HG02610 (cell line): ENCODE measurements at regions not wholly inside any gene's neighbourhood (a gene's known extent, or its start where the extent isn't known, plus 50 kb on each side); places are given as distances from the start of the nearest gene placed in this dataset.

Experiments
- ATAC-seq: cut with Tn5 transposase; IDR thresholded peaks from one replicate; pipeline ENCODE4 v1.9.1; 2021; ENCODE audit warnings: mild to moderate bottlenecking, moderate library complexity; ENCODE audit not compliant: unreplicated experiment

GRCh38 chr16:86104537-86105048, 205.6 kb downstream of the IRF8 start:
- ATAC-seq: no peak

- no peak for ATAC-seq
These were observed 208.4 kb downstream of the IRF8 start for GRCh38 chr16:86107215-86107825.

DNA sequence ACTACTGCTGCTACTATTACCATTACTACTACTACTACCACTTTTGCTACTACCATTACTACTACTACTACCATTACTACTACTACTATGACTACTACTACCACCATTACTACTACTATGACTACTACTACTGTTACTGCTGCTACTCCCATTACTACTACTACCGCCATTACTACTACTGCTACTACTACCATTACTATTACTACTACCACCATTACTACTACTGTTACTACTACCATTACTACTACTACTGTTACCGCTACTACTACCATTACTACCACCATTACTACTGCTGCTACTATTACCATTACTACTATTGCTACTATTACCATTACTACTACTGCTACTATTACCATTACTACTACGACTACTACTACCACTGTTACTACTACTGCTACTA, 209.1 kb downstream of the IRF8 start:
- no peak for ATAC-seq

DNA sequence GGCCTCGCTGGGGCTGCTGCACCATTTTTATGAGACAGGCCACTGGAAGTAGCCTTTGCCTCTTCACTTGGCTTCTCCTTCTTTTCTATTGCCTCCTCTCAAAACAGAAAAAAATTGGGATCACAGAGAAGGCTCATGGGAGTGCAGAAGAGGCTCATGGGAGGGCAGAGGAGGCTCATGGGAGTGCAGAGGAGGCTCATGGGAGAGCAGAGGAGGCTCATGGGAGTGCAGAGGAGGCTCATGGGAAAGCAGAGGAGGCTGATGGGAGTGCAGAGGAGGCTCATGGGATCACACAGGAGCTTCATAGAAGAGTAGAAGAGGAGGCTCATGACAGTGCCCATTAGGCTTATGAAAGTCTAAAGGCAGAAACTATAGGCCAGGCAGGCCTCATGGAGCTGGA, 211.2 kb downstream of the IRF8 start:
- ATAC-seq: no peak

GRCh38 chr16:86110726-86111125, 211.8 kb downstream of the IRF8 start:
- ATAC-seq: no peak

- ATAC-seq: no peak
These were observed 213.2 kb downstream of the IRF8 start for GRCh38 chr16:86112178-86112577.

- ATAC-seq: no peak
These were observed 218.3 kb downstream of the IRF8 start for GRCh38 chr16:86117235-86117634.

DNA sequence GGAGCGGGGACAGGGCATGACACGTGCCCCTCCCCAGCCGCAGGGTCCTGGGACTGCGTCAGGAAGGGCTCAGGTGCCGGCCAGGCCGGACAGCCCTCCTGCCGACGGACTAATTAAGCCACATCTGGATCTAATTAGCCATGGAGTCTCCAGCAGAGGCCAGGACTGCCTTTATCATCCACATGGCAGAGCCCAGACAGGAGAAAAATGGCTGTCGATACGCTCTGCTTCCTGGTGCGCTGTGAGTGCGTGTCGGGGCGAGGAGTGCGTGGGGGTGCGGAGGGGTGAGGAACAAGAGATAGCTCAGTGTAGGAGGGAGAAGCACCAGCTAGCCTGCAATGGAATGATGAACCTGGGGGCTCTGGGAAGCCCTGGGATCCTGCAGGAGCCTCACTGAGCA, 218.8 kb downstream of the IRF8 start:
- ATAC-seq: no peak

DNA sequence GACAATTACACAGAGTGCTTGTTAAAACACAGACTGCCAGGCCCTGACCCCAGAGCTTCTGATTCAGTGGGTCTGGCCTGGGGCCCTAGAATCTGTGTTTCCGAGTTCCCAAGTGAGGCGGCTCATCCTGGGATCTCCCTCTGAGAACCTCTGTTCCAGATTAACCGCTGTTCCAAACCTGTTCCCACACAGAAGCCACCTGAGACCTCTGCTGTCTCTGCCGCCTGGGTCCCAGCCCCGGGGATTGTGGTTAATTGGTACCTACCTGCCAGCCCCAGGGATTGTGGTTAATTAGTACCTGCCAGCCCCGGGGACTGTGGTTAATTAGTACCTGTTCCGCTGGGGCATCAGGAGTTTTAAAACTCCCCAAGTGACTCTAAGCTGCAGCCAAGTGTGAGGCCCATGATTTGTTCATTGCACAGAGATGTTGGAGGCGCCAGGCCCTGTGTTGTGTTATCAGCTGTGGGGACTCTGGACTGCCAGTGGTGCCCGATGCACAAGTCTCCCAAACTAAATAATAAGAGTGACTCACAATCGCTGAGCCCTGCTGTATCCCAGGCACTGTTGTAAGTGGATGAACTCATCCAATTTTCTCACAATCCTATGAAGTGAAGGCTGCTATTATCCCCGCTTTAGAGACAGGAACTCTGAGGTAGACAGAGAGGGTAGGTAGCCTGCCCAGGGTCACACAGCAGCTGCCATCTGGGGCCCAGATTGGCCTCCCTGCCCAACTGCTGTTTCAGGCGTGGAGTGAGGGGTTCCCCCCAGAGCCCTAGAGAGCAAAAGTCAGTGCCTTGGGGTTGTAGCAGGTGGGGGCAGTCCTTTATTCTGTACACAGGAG, 219.7 kb downstream of the IRF8 start:
- ATAC-seq: no peak

DNA sequence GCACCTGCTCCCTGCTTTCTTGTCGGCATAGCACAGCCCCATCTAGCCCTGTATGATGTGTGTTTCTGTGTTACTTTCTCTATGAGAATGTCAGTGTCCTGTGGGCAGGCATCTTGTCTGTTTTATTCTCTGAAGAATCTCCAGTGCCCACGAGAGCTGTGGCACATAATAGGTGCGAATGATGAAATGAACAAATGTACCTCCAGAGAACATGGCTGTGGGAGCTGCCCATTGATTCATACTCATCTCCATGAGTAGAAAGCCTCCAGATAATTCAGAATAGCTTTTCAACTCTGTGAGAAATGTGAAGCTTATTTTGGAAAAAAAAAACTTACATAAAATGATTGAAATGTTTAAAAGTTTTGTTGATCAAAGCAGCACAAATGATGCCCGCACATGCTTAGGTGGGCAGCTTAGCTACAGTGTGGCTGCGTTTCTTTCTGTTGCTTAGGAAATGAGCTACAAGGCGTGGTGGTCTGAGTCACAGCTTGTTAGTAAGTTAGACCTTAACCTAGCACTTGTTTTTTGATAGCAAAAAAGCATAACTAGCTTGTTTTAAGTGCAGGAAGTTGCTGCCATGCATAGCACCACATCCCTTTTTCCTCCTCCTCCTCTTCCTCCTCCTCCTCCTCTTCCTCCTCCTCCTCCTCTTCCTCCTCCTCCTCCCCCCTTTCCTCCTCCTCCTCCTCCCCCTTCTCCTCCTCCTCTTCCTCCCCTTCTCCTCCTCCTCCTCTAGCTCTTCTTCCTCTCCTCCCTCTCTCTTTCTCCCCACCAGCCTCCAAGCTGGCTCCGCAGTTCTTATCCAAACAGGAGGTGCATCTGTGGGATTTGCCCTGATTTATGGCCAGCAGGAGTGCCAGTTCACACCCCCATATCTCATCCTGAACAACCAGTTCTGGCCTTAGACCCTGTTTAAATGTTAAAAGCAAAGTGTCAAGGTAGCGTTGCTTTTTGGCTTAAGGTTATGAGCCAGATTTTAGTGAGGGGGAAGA, 221.5 kb downstream of the IRF8 start:
- no peak for ATAC-seq

- ATAC-seq: no peak
These were observed 222.5 kb downstream of the IRF8 start for GRCh38 chr16:86121374-86122010.

DNA sequence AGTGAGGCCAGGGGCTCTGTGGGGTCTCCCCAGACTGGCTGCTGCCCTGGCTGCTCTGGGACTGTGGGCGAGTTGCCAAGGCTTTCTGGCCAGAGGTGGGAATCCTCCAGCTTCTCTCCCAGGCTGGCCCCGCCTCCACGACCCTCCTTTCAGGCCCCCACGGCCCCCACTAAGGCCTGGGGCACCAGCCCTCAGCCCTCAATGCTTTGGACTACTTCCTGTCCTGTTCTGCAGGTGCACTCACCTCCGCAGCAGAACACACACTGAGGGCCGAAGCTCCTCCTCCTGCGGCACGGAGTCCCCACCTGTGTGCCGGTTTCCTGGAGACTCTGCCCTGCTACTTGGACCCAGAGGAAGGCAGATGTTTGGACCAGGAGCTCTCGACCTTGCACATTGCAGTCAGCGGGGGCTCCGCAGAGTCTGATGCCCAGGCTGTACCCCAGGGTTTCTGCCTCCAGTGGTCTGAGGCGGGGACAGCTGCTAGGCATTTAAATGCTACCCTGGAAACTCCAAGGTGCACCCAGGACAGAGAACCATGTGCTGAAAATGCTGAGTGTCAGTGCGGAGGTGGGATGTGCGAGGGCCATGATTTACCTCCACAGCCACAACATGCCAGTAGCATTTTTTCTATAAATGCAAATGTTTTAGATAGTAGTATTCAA, 223.8 kb downstream of the IRF8 start:
- no peak for ATAC-seq

- no peak for ATAC-seq
These were observed 225.4 kb downstream of the IRF8 start for GRCh38 chr16:86124321-86124720.

DNA sequence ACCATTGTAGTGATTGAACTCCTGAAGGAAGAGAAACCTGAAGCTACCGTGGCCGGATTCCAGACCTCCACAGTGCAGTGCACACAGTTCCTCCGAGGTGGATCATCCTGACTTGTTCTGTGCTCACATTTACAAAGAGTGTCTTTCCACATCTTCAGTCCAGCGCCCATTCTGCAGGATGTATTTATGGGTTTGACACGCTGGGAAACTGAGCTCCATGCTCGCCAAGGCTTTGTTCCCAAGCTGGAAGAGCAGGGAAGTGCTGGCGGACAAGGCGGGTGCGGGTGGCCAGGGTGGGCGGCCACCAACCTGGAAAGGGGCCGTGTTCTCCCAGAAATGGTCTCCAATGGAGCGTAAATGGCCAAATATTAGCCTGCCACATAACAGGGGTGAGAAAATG, 227.9 kb downstream of the IRF8 start:
- ATAC-seq: no peak

GRCh38 chr16:86127366-86127765, 228.4 kb downstream of the IRF8 start:
- ATAC-seq: no peak

DNA sequence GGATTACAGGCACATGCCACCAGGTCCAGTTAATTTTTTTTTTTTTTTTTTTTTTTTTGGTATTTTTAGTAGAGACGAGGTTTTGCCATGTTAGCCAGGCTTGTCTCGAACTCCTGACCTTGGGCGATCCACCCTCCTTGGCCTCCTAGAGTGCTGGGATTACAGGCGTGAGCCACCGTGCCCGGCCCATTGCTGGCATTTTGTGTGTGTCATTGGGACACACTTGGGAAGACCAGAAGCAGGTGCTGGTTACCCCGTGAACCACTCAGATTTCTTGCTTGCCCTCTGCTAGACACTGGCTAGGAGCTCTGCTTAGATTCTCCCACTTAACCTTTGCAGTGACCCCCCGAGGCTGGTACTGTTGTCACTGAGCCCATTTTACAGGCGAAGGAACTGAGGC, 229.3 kb downstream of the IRF8 start:
- ATAC-seq: no peak

DNA sequence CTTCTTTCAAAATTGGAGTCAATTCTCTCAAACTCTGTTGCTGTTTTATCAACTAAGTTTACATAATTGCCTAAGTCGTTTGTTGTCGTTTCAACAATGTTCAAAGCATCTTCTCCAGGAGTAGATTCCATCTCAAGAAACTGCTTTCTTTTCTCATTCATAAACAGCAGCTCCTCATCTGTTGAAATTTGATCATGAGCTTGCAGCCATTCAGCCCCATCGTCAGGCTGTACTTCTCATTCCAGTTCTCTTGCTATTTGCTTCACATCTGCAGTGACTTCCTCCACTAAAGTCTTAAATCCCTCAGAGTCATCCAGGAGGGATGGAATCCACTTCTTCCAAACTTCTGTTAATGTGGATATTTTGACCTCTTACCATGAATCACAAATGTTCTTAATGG, 230.6 kb downstream of the IRF8 start:
- ATAC-seq: no peak

GRCh38 chr16:86133377-86133776, 234.4 kb downstream of the IRF8 start:
- no peak for ATAC-seq

DNA sequence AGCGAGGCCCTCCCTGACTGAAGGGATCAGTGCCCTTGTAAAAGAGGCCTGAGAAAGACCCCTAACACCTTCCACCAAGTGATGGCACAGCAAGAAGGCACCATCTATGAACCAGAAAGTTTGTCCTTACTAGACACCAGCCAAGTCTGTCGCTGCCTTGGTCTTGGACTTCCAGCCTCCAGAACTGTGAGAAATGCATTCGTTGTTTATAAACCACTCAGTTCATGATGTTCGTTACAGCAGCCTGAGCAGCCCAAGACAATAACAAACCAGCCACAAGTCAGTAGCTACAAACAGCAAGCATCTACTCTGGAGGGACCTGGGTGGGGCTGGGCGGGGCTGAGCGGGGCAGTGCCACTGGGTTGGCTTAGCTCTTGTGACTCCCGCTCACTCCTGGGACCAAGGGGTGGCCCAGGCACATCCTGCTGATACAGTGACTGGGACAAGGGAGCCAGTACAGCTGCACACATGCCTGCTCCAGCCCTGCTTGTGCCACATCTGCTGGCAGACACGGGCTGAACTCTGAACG, 234.9 kb downstream of the IRF8 start:
- ATAC-seq: no peak
